HG02642 (cell line): ENCODE measurements at regions not wholly inside any gene's neighbourhood (a gene's known extent, or its start where the extent isn't known, plus 50 kb on each side); places are given as distances from the start of the nearest gene placed in this dataset.

ENCODE experiments used
- ATAC-seq: cut with Tn5 transposase; IDR thresholded peaks from one replicate; pipeline ENCODE4 v1.9.1; 2021; ENCODE audit warnings: mild to moderate bottlenecking; ENCODE audit not compliant: unreplicated experiment, poor library complexity

DNA sequence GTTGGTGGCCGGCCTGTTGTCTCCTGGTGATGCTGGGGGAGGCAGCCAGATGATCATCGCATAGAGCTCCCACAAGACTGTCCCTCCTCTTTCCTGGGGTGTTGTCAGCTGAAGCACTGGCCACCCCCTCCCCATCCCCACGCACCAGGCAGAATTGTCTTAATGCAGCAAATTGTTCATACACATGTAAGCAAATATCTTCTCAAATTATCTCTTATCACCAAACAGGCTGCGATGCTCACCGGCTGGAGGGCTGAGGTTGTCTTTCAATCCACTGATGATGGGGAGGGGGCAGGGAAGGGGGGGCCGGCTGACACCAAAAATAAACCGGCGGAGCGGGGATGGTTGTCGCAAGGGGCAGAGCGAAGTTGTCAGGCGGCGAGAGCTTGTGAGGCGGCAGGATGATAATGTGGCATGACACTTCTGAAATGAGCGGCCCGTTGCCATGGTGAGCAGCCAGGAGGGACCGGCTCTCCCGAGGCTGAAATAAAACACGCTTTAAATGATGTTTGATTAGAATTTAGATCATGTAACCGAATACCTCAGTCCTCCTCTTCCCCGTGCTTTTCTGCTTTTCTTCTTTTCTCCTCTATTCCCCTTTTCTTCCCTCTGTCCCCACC lies 59.8 kb downstream of the MRM1 start:
- no peak for ATAC-seq

DNA sequence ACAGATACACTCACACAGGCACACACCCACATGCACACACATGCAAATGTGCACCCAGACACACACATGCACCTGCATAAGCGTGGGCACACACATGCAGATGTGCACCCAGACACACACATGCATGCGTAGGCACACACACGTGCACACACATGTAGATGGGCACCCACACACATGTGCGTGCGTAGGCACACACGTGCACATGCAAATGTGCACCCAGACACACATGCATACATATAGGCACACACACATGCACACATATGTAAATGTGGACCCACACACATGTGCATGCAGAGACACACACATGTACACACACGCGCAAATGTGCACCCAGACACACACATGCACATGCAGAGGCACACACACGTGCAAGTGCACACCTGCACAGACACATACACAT lies 60.3 kb downstream of the MRM1 start:
- no peak for ATAC-seq

DNA sequence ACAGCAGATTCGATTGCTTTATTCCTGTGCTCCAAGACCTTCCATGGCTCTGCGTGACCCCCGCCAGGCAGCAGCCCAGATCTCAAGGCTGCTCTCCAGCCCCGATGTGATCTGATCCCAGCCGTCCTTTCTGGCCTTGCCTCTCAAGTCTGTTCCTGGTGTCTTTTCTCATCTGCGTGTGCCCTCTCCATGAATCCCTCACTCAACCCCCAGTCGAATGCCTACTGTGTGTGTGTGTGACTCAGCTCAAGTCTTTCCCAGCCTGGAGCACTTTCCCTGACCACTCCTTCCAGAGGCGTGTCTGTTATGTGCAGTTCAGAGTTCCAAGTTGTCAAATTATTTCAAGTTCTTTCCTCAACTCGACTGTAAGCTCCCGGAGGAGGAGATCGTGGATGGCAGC lies 64.0 kb downstream of the MRM1 start:
- no peak for ATAC-seq

DNA sequence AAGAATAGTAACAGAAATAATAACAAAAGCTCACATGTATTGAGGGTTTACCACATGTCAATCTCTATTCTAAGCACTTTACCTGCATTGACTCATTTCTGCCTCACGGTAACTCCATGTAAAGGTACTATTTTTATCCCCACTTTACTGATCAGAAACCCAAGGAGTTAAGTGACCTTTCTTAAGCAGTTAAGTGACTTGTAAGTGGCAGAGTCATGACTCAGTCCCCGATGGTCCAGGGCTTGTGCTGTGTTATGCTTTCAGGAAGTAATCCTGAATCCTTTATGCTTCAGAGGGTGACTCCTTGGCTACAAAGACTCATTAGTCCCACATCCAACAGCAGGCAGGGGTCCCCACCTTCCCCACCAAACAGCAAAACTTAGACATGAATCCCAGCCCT lies 66.5 kb downstream of the MRM1 start:
- ATAC-seq = no peak

DNA sequence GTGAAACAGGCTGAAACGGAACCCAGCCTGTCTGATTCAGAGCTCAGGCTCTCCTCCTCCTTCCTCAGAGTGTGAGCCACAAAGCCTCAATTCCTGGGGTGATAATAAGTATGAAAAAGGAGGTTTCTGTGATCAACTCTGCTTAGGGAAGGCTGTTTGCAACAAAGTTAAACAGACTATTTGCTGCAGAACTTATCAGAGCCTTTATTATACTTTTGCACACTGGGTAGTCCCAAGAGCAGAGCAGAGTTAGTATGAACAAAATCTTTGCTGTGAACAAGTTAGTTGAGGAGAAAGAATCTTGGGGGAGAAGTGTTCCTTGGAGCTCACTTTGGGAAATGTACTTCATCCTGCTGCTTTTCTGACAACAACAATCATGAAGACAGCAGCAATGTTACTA lies 67.4 kb downstream of the MRM1 start:
- ATAC-seq = no peak

DNA sequence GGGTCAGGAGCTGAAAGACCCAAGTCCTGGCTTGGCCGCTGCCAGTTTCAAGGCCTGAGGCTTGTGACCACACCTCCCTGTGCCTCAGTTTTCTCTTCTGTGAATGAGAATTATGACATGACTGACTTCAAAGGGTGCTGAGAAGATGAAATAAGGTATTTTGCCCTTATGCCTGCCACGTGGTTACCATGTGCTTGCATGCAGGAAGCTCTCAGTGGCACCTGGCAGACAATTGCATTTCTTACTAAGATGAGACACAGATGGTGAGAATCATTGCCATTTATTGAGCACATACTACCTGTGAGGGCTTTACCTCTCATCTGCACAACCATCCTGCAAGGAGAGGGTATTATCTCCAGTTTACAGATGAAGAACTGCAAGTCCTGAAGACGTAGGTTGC lies 69.8 kb downstream of the MRM1 start:
- no peak for ATAC-seq

DNA sequence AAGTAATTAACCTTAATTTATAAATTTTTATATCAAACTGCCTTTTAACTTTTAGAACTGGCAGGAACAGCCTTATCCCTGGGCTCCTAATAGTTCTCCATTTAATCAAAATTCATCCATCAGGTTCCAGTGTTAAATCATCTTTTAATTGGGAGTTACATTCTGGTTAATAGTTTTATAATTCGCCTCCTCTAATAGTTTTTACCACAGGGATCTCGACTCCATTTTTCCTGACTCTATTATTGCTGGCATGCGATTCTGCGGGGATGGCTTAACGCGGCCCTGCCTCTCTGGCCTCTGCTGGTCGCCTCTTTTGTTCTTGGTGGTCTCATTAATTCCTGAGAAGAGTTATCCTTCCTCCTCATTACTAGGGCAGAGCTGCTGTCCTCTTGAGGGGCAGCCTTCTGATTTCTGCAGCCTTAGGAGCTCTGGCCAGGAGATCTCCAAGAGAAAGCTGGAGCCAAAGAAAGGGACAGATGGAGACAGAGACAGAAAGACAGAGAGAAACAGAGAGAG lies 71.1 kb downstream of the MRM1 start:
- ATAC-seq = no peak

DNA sequence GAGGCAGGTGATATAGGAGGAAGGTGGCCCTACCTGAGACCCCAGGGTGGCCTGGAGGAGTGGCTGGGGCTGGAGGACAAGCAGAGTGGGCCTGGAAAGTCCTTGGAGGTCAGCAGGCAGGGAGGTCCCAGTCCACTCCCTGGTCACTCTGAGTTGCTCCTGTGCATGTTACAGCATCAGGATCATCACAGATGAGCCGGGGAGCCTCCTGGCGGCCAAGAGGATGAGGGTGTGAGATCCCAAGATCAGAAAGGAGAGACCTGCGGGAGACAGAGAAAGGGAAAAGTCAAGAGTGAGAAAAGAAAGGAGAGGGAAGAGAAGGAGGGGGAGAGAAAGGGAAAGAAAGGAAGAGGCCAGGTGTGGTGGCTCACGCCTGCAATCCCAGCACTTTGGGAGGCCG lies 71.7 kb downstream of the MRM1 start:
- no peak for ATAC-seq

DNA sequence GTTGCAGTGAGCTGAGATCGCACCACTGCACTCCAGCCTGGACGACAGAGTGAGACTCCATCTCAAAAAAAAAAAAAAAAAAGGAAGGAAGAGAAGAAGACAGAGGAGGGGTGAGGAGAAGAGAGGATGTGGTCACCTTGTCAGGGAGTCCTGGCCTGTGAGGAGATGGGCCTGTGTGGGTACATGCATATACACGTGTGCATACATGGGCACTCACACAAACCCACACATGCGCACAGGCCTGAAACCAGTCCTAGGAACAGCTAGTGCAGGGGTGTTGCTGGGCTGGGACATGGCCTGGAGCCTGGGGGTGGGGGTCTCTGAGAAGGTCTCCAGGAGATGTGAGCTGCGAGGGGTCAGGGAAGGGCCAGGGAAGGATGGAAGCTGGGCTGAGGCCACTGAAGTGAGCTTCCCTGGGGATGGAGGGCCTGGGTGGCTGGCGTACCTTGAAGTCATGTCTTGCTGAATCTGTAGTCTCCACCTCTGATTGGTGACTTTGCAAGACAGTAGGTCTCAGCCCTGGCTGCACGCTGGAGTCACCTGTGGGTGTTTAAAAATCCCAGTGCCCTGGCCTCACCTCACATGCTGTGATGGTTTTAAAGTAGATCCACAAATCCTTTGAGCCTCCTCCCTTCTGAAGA lies 72.4 kb downstream of the MRM1 start:
- no peak for ATAC-seq

DNA sequence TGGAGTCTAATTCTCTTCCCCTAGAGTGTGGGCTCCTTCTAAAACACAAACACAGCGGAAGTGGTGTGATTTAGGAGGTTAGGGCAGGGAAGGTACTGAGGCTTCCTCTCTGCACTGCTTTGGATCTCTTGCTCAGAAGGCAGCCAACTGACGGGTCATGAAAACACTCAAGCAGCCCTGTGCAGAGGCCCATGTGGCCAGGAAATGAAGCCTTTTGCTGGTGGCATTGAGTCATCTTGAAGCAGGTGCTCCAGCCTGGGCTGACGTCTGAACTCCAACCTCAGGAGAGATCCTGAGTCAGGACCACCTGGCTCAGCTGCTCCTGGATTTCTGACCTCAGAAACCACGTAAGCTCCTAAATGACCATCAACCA lies 72.9 kb downstream of the MRM1 start:
- ATAC-seq = no peak

DNA sequence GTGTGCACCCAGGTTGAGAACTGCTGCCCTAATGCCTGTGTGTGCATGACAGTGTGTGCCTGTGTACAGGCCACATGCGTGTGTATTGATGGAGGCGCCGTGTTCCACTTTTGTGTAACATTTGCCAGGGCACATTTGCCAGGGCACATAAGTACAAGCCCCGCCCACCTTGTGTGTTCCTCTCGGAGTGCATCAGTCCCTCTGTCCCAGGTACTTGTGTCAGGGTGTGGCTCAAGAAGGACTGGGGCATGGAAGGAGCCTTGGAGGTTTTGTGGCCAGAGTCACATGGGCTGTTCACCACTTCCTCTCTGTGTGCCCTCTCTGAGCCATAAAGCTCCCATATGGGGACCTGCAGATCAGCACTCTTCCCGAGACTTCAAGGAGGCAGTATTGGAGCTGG lies 73.9 kb downstream of the MRM1 start:
- no peak for ATAC-seq

DNA sequence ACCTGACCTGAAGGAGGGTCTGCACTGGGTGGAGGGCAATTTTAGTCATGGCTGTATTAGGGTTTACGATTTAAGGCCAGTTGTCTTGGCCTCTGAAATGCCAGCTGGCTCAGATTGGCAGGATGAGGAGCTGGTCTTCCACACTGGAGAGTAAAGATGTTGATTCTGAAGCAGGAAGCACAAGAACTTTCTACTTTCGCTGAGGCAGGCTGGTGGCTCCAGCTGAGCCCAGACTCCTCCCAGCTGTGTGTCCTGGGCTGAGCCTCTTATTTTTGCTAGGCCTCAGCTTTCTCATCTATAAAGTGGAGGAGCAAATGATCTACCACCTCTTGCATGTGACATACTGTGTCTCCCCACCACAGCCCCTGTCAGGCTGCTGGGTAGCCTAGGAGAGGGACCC lies 74.4 kb downstream of the MRM1 start:
- no peak for ATAC-seq

DNA sequence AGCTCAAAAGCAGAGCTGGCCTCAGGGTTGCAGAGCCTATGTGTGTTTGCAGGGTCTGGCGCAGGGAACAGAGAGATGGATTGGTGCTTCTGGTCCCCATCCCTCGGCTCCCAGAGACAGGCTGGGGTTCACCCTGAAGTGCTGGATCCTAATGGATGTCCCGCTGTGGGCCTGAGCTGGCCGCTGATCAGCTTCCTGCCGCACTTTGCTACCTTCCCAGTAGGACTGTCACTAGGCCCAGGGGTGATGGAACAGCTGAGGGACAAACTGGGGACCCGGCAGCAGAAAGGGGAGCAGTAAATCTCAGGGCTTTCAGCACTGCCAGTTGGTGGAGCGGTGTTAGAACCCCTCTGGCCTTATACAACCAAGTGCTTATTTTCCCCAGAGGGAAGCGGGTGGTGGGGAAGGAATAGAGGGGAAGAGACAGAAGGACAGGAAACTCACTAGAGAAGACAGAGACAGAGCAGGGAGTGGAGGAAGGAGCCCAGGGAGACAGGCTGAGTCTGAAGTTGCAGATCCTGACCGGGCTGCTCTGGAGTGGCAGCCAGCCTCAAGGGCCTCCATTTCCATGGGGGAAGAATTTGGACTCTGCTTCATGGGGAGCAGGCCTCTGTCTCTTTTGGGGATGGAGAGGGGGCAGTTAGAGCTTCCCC lies 78.6 kb downstream of the MRM1 start:
- ATAC-seq = no peak

DNA sequence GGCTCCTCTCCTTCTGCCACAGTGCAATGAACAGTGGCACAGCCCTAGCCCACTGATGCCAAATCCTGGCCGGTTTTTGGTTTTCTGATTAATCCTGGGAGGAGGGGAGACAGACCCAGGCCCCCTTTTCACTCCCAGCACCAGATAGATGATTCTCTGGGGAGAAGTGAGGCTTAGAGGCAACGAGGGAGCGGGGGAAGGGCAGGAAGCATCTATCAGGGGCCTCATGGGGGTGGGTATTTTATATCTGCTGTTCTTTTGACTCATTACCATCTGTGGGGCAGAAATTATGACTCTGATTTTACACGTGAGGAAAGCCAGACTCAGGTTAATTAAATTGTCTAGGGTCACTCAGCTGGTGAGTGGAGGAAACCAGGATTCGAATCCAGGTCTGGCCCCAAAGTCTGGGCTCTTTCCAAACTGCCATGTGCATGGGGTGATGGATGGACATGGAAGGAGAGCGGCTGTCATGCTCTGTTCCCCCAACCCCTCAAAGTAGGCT lies 79.4 kb downstream of the MRM1 start:
- no peak for ATAC-seq

DNA sequence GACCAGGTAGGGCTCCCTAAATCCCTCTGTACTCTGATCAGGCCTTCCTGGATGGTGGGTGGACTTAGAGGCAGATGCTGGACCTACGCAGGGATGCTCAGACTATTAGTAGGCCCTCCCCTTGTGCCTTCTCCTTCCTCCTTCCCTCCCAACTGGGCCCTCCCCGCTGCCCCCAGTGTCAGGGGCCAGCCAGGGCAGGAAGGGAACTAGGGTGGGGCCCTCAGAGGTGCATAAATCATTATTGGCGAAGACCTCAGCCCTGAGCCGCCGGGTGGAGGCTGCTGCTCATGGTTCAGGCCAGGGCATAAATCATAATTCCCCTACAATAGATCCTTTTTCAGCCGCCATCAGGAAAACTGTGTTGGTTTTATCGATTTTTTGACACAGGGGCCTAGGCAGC lies 81.4 kb downstream of the MRM1 start:
- ATAC-seq = no peak

DNA sequence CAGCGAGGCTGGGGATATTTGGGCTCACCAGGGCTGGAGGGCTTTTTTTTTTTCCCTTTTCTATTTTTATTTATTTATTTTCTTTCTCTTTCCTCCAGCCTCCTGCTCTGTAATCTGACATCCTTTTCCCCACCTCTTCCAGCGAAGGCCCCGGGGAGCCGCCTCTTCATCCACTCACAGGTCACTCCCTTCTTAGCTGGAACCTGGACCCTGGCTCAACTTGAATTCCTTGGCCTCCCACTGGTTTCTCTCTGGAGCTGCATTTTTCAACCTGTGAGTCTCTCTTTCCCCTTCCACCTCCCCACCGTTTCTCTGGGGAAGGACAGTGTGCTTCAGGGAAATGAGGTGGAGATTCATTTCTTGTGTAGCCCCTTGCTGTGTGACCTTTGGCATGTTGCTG lies 82.0 kb downstream of the MRM1 start:
- ATAC-seq = no peak

DNA sequence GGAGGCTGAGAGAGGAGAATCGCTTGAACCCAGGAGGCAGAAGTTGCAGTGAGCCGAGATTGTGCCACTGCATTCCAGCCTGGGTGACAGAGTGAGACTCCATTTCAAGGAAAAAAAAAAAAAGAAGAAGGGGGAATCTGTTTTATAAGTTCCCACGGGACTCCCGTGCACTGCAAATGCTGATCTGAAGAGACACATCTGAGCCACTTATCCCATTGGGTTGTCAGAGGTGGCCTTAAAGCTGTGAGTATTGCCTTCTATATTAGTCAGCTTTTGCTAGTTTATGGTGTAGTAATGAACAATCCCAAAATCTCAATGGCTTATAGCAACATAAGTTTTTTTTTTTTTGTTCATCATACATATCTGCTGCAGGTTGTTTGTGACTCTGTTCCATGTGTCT lies 82.8 kb downstream of the MRM1 start:
- ATAC-seq = no peak

DNA sequence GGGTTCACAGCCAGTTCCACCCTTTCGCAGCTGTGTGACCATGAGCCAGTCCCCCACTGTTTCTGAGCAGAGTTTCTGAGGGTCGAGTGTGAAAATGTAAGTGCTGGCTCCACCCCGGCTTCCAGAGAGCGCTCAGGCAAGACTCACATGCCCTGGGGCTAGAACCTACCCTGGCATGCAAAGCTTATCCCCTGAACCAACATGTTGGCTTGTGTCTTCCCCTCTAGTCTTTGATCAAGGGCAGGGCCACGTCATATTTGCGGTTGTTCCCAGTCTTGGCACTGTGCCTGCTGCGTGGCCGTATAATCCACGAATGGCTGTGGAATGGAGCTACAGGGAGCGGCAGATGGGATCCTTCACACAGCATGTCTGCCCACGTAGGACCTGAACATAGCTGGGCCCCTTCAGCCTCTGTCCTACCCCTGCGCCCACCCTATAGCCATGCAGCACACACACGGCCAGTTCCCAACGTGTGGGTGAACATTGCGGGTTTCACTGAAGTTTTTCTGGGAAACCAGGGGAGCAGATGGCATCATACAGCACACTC lies 84.8 kb downstream of the MRM1 start:
- ATAC-seq = no peak

DNA sequence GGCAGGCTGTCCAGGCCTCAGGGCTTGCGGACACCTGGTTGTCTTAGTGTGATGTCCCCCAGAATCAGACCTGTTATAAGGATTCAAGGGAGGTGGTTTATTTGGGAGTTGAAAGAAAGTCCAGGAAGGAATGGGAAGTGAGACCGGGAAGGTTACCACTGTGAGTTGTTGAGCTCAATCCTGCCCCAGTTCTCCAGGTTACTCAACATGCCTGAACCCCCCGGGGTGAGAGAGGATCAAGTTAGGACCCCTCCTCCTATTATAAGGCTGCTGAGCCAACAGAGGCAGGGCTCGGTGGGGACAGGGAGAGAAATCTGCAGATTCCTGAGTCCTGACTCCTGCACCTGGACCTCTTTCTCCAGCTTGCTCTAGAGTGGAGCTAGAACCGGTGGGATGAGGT lies 86.4 kb downstream of the MRM1 start:
- no peak for ATAC-seq

DNA sequence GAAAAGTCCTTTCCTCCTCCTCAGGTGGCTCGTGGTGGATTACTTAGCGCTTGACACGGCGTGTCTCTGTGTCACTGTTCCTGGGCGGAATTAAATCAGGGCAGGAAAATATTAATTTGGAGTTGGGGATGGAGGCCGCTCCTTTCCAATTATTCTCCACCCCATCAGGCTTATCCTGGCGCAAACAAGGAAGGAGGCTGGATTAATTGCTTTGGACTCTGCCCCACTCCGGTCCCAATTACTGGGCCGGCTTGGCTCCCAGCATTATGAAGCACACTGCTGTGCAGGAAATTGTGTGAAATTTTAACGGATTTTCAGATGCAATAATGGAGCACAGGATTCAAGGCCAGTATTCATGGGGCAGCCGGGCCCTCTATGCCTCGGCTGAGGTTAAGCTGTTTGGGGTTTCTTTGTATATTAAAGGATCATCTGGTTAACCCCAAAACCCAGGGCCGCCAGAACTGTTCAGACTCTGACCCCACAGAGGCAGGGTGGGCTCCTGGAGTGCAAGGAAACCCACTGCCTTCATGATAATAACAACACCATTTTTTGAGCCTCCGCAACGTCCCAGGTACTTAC lies 87.8 kb downstream of the MRM1 start:
- ATAC-seq = no peak

DNA sequence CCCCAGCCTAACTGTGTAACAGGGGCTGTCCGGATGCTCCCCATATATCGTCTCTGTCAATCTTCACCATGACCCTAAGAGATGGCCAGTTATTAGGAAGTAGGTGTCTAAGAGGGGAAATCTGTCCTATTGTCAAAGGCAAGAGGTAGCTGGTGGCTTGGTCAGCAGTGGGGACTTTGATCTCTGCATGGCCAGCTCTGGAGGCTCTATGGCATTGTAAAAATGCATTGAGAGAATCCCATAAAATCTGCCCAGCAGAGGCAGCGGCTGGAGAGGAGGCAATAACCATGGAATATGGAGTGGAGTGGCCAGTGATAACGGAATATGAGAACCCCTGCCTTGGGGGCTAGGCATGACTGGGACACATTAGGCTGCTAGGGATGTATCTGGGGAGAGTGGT lies 88.8 kb downstream of the MRM1 start:
- no peak for ATAC-seq
